ENCODE measurements at regions not wholly inside any gene's neighbourhood (a gene's known extent, or its start where the extent isn't known, plus 50 kb on each side); places are given as distances from the start of the nearest gene placed in this dataset.

GRCh38 chr1:2909797-2910196 lies 108.3 kb upstream of the TTC34 start:
- H3K27ac ChIP-seq, result no peak overlapping the region
- no peaks in the 10 kb centered on the region for H3K4me1 ChIP-seq
- H3K4me3 ChIP-seq, result no peak overlapping the region
- intact Hi-C loops (cut with DNase I), result no loop called here
- no peak overlapping the region for H3K9ac ChIP-seq (ENCODE audit: low read depth in 2 of 2, low read length in 2 of 2)
- no peak for TF ChIP-seq CTCF (IDR thresholded peaks at IDR 0.05)
- no peaks in the 10 kb centered on the region for H3K36me3 ChIP-seq
- no peaks in the 10 kb centered on the region for H3K9me3 ChIP-seq
- no peak for DNase-seq
- H3K27me3 ChIP-seq, result no peaks in the 10 kb centered on the region

- Histone ChIP-seq H3K9ac (ENCODE audit: low read depth in 2 of 2, low read length in 2 of 2) (no peak overlapping the region), H3K36me3 (no peaks in the 10 kb centered on the region), H3K9me3 (no peaks in the 10 kb centered on the region), H3K4me3 (no peak overlapping the region), H3K4me1 (no peaks in the 10 kb centered on the region), H3K27me3 (no peaks in the 10 kb centered on the region), H3K27ac (no peak overlapping the region)
- no peak for DNase-seq
- TF ChIP-seq CTCF (IDR thresholded peaks at IDR 0.05), result no peak
- intact Hi-C loops (cut with DNase I), result no loop called here
These were observed 108.7 kb upstream of the TTC34 start for GRCh38 chr1:2910211-2910610.

- no peak overlapping the region for H3K27ac ChIP-seq
- no peak overlapping the region for H3K9ac ChIP-seq (ENCODE audit: low read depth in 2 of 2, low read length in 2 of 2)
- no peaks in the 10 kb centered on the region for H3K36me3 ChIP-seq
- H3K4me3 ChIP-seq, result no peak overlapping the region
- TF ChIP-seq CTCF (IDR thresholded peaks at IDR 0.05), result no peak
- DNase-seq, result no peak
- intact Hi-C loops (cut with DNase I), result no loop called here
- no peaks in the 10 kb centered on the region for H3K27me3 ChIP-seq
- no peaks in the 10 kb centered on the region for H3K4me1 ChIP-seq
- no peaks in the 10 kb centered on the region for H3K9me3 ChIP-seq
These were observed 109.7 kb upstream of the ACTRT2 start for GRCh38 chr1:2911421-2912178.

- no peaks in the 10 kb centered on the region for H3K9me3 ChIP-seq
- H3K4me1 ChIP-seq, result no peaks in the 10 kb centered on the region
- intact Hi-C loops (cut with DNase I), result no loop called here
- no peaks in the 10 kb centered on the region for H3K36me3 ChIP-seq
- H3K27ac ChIP-seq, result no peak overlapping the region
- H3K9ac ChIP-seq (ENCODE audit: low read depth in 2 of 2, low read length in 2 of 2), result no peak overlapping the region
- no peak overlapping the region for H3K4me3 ChIP-seq
- no peak for TF ChIP-seq CTCF (IDR thresholded peaks at IDR 0.05)
- H3K27me3 ChIP-seq, result no peaks in the 10 kb centered on the region
- no peak for DNase-seq
These were observed 108.7 kb upstream of the ACTRT2 start for GRCh38 chr1:2912424-2913061.

- H3K4me3 ChIP-seq, result no peak overlapping the region
- DNase-seq, result no peak
- H3K9ac ChIP-seq (ENCODE audit: low read depth in 2 of 2, low read length in 2 of 2), result no peak overlapping the region
- intact Hi-C loops (cut with DNase I), result no loop called here
- no peaks in the 10 kb centered on the region for H3K4me1 ChIP-seq
- no peaks in the 10 kb centered on the region for H3K9me3 ChIP-seq
- H3K27me3 ChIP-seq, result no peaks in the 10 kb centered on the region
- no peaks in the 10 kb centered on the region for H3K36me3 ChIP-seq
- no peak for TF ChIP-seq CTCF (IDR thresholded peaks at IDR 0.05)
- no peak overlapping the region for H3K27ac ChIP-seq
These were observed 108.2 kb upstream of the ACTRT2 start for GRCh38 chr1:2913091-2913490.

Measured in colonic mucosa (tissue), 4 donors.